Parathyroid adenoma (tissue), 2 donors: ENCODE measurements at regions not wholly inside any gene's neighbourhood (a gene's known extent, or its start where the extent isn't known, plus 50 kb on each side); places are given as distances from the start of the nearest gene placed in this dataset.
A peak's percentile ranks its signal among the peaks of the same experiment; 100 is the strongest.

ENCODE experiments used
- H2AFZ ChIP-seq: fragments of 300-600 bp; sonication (generic); one replicate; pipeline ENCODE4 v1.7.0; 2017; ENCODE audit warnings: antibody characterized with exemption, mild to moderate bottlenecking
- H3K27ac ChIP-seq: fragments of 300-600 bp; sonication (generic); one replicate; pipeline ENCODE4 v1.7.0; 2017
- H3K27me3 ChIP-seq: fragments of 300-600 bp; sonication (generic); one replicate; pipeline ENCODE4 v1.7.0; 2017; ENCODE audit warnings: low read length; ENCODE audit not compliant: control insufficient read depth, insufficient read depth
- H3K36me3 ChIP-seq: fragments of 300-600 bp; sonication (generic); one replicate; pipeline ENCODE4 v1.7.0; 2017; ENCODE audit warnings: low read length; ENCODE audit not compliant: control insufficient read depth, insufficient read depth
- H3K4me1 ChIP-seq: fragments of 300-600 bp; sonication (generic); one replicate; pipeline ENCODE4 v1.7.0; 2017; ENCODE audit warnings: control low read depth
- H3K4me2 ChIP-seq: fragments of 300-600 bp; sonication (generic); one replicate; pipeline ENCODE4 v1.7.0; 2017; ENCODE audit warnings: low read length
- H3K4me3 ChIP-seq: fragments of 300-600 bp; sonication (generic); one replicate; pipeline ENCODE4 v1.7.0; 2017; ENCODE audit warnings: low read depth, low read length
- H3K79me2 ChIP-seq: fragments of 300-600 bp; sonication (generic); one replicate; pipeline ENCODE4 v1.7.0; 2017; ENCODE audit warnings: control low read depth
- H3K9ac ChIP-seq: fragments of 300-600 bp; sonication (generic); one replicate; pipeline ENCODE4 v1.7.0; 2017; ENCODE audit warnings: mild to moderate bottlenecking
- H3K9me3 ChIP-seq: fragments of 300-600 bp; sonication (generic); one replicate; pipeline ENCODE4 v1.7.0; 2017; ENCODE audit warnings: low read length; ENCODE audit not compliant: control insufficient read depth
- TF ChIP-seq, protein P1 (sequence below): fragments of 300-600 bp; sonication (generic); IDR thresholded peaks from one replicate; pipeline ENCODE4 v1.7.0; 2017; ENCODE audit warnings: antibody characterized with exemption, mild to moderate bottlenecking
- donor health status: primary hyperparathyroidism.

DNA sequence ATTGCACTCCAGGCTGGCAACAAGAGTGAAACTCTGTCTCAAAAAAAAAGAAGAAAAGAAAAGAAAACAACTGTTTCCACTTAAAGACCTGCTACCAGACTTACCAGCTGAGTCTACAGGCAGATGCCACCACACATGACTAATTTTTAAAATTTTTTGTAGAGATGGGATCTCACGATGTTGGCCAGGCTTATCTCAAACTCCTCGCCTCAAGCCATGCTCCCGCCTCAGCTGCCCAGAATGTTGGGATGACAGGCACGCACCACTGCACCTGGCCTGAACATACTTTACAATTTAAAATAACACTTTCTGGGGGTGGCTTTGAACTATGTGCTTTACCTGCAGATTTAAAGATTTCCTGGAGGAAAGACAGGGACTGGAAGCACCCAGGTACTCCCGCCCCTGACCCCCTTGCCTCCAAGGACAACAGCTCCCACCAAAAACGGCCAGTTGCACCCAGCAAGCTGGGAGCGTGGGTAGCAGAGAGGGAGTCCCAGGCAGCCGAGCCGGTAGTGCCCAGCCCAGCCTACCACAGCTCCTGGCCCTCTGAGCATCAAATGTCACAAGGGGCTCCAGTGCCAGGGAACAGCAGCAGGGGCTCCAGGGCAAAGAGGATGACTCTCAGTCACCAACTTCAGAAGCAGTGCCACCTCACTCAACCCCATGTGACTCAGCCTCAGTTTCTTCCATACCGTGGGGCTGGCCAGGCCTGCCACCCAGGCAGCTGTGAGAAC, 262.9 kb downstream of the PARN start:
- TF ChIP-seq, protein P1, sequence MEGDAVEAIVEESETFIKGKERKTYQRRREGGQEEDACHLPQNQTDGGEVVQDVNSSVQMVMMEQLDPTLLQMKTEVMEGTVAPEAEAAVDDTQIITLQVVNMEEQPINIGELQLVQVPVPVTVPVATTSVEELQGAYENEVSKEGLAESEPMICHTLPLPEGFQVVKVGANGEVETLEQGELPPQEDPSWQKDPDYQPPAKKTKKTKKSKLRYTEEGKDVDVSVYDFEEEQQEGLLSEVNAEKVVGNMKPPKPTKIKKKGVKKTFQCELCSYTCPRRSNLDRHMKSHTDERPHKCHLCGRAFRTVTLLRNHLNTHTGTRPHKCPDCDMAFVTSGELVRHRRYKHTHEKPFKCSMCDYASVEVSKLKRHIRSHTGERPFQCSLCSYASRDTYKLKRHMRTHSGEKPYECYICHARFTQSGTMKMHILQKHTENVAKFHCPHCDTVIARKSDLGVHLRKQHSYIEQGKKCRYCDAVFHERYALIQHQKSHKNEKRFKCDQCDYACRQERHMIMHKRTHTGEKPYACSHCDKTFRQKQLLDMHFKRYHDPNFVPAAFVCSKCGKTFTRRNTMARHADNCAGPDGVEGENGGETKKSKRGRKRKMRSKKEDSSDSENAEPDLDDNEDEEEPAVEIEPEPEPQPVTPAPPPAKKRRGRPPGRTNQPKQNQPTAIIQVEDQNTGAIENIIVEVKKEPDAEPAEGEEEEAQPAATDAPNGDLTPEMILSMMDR, result no peak
- Histone ChIP-seq H3K4me3 (no peak overlapping the region), H2AFZ (no peak overlapping the region), H3K27ac (no peak overlapping the region), H3K9me3 (no peaks in the 10 kb centered on the region), H3K79me2 (no peaks in the 10 kb centered on the region), H3K4me2 (no peak overlapping the region), H3K36me3 (no peaks in the 10 kb centered on the region), H3K27me3 (no peaks in the 10 kb centered on the region), H3K9ac (no peak overlapping the region), H3K4me1 (no peaks in the 10 kb centered on the region)

DNA sequence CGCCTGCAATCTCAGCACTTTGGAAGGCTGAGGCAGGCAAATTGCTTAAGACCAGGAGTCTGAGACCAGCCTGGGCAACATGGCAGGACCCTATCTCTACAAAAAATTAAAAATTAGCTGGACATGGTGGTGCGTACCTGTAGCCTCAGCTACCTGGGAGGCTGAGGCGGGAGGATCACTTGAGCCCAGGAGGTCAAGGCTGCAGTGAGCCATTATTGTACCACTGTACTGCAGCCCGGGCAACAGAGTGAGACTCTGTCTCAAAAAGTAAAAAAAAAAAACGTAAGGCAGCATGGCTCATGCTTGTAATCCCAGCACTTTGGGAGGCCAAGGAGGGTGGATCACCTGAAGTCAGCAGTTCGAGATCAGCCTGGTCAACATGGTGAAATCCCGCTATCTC, 263.6 kb downstream of the PARN start:
- Histone ChIP-seq H3K4me1 (no peaks in the 10 kb centered on the region), H3K36me3 (no peaks in the 10 kb centered on the region), H3K4me2 (no peak overlapping the region), H3K9ac (no peak overlapping the region), H3K27ac (no peak overlapping the region), H3K27me3 (no peaks in the 10 kb centered on the region), H3K9me3 (no peaks in the 10 kb centered on the region), H3K79me2 (no peaks in the 10 kb centered on the region), H2AFZ (no peak overlapping the region), H3K4me3 (no peak overlapping the region)
- TF ChIP-seq, protein P1, result no peak

DNA sequence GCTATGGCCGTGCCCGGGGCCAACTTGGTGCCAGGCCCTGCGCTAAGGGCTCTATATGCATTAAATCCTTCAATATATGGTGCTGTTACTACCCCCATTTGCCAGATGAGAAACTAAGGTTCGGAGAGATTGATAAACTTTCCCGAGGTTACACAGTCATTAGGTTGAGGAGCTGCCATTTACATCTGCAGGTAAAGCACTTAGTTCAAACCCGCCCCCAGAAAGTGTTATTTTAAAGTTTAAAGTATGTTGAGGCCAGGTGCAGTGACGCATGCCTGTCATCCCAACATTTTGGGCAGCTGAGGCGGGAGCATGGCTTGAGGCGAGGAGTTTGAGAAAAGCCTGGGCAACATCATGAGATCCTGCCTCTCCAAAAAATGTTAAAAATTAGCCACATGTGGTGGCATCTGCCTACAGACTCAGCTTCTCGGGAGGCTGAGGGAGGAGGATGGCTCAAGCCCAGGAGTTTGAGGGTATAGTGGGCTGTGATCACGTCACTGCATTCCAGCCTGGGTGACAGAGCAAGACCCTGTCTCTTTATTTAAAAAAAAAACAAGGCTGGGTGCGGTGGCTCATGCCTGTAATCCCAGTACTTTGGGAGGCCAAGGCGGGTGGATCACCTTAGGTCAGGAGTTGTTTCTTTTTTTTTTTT, 264.7 kb downstream of the PARN start:
- no peak overlapping the region for H3K27ac ChIP-seq
- no peak overlapping the region for H2AFZ ChIP-seq
- TF ChIP-seq, protein P1, result no peak
- H3K4me2 ChIP-seq, result no peak overlapping the region
- no peak overlapping the region for H3K9ac ChIP-seq
- no peaks in the 10 kb centered on the region for H3K9me3 ChIP-seq
- no peaks in the 10 kb centered on the region for H3K79me2 ChIP-seq
- no peak overlapping the region for H3K4me3 ChIP-seq
- no peaks in the 10 kb centered on the region for H3K27me3 ChIP-seq
- no peaks in the 10 kb centered on the region for H3K36me3 ChIP-seq
- H3K4me1 ChIP-seq, result no peaks in the 10 kb centered on the region

DNA sequence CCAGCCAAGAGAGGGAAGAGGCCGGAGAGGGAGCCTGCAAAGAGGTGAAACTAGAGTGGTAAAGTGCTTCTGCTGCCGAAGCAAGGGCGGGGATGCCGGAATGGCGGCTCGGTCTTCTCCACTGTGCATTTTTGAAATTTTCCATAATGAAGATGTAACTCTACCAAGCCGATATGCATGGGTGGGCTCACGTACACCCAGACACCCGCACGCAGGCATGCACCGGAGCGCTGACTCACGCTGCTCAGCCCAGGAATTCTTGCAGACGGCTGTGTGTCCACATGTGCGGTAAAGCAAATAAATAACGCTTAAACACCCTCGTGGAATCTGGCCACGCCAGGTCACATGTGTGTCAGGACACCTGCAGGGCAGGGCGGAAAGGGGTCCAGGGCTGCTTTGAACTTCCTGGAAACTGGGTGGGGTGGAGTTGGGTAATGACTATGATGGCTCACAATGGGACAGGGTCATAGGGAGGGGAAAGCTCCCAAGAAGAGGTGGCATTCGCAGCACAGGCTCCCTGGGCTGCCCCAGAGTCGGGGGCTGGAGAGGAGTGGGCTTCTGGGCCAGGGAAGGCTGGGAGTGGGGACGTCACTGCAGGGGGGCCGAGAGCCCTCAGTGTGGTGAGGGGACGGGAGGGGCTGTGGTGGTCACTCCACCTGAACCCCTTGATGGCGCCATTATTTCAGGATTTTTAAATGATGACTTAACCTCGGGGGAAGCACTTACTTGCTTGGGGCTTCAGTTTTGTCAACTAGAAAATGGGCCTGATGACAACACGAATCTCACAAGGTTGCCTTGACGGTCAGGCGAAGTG, 265.5 kb downstream of the PARN start:
- H3K4me1 ChIP-seq, result no peaks in the 10 kb centered on the region
- H3K4me3 ChIP-seq, result no peak overlapping the region
- H3K79me2 ChIP-seq, result no peaks in the 10 kb centered on the region
- H3K4me2 ChIP-seq, result no peak overlapping the region
- no peak overlapping the region for H3K9ac ChIP-seq
- TF ChIP-seq, protein P1, result no peak
- H3K27me3 ChIP-seq, result no peaks in the 10 kb centered on the region
- H3K9me3 ChIP-seq, result no peaks in the 10 kb centered on the region
- H3K36me3 ChIP-seq, result no peaks in the 10 kb centered on the region
- no peak overlapping the region for H3K27ac ChIP-seq
- peak overlapping the region; percentile 56 for H2AFZ ChIP-seq
